HCT116 (cell line): ENCODE measurements at regions not wholly inside any gene's neighbourhood (a gene's known extent, or its start where the extent isn't known, plus 50 kb on each side); places are given as distances from the start of the nearest gene placed in this dataset.

Experiments used
- ATF3 ChIP-seq: IDR thresholded peaks from 2 replicates; pipeline ENCODE4 v1.6.1; 2012
- CBX3 ChIP-seq: IDR thresholded peaks from 2 replicates; pipeline ENCODE4 v1.6.1; 2012; ENCODE audit warnings: low read depth
- ELF1 ChIP-seq: IDR thresholded peaks from 2 replicates; pipeline ENCODE4 v1.6.1; 2012; ENCODE audit warnings: low read depth, borderline replicate concordance
- EZH2 ChIP-seq: fragments of 200-600 bp; sonication (generic); IDR thresholded peaks from 2 replicates; pipeline ENCODE4 v1.6.1; 2017; ENCODE audit warnings: antibody characterized with exemption, mixed run types
- POLR2A ChIP-seq: IDR thresholded peaks from 2 replicates; pipeline ENCODE4 v1.7.0; 2011; ENCODE audit warnings: borderline replicate concordance; ENCODE audit not compliant: insufficient read depth, insufficient read length; ENCODE audit errors: extremely low read depth
- POLR2AphosphoS5 ChIP-seq: IDR thresholded peaks from 2 replicates; pipeline ENCODE4 v1.6.1; 2011; ENCODE audit warnings: mild to moderate bottlenecking, low read depth, low read length, moderate library complexity
- RAD21 ChIP-seq: IDR thresholded peaks from 2 replicates; pipeline ENCODE4 v1.6.1; 2012; ENCODE audit warnings: low read depth, mild to moderate bottlenecking
- SIN3A ChIP-seq: IDR thresholded peaks from 2 replicates; pipeline ENCODE4 v1.6.1; 2012; ENCODE audit warnings: low read depth
- YY1 ChIP-seq: IDR thresholded peaks from 2 replicates; pipeline ENCODE4 v1.6.1; 2011; ENCODE audit warnings: low read length, low read depth, moderate library complexity, mild to moderate bottlenecking; ENCODE audit not compliant: insufficient replicate concordance; ENCODE audit errors: extremely low read depth
- TF ChIP-seq, protein P1 (sequence below), 3 experiments: fragments of 200-600 bp in 1 of 3; sonication (generic) in 1 of 3; IDR thresholded peaks in 2 of 3; conservative IDR thresholded peaks in 1 of 3; 2 replicates each; pipeline ENCODE4 v1.5.1; 2012 to 2017; ENCODE audit warnings: low read depth in 2 of 3, low read length in 2 of 3, antibody characterized with exemption in 1 of 3, borderline replicate concordance in 1 of 3, control low read depth in 1 of 3, mild to moderate bottlenecking in 1 of 3, mixed read lengths in 1 of 3, mixed run types in 1 of 3, moderate library complexity in 1 of 3; ENCODE audit not compliant: insufficient read depth in 1 of 3
- TF ChIP-seq, protein P2 (sequence below): IDR thresholded peaks from 2 replicates; pipeline ENCODE4 v1.6.1; 2012; ENCODE audit warnings: low read depth

- TF ChIP-seq, protein P1, sequence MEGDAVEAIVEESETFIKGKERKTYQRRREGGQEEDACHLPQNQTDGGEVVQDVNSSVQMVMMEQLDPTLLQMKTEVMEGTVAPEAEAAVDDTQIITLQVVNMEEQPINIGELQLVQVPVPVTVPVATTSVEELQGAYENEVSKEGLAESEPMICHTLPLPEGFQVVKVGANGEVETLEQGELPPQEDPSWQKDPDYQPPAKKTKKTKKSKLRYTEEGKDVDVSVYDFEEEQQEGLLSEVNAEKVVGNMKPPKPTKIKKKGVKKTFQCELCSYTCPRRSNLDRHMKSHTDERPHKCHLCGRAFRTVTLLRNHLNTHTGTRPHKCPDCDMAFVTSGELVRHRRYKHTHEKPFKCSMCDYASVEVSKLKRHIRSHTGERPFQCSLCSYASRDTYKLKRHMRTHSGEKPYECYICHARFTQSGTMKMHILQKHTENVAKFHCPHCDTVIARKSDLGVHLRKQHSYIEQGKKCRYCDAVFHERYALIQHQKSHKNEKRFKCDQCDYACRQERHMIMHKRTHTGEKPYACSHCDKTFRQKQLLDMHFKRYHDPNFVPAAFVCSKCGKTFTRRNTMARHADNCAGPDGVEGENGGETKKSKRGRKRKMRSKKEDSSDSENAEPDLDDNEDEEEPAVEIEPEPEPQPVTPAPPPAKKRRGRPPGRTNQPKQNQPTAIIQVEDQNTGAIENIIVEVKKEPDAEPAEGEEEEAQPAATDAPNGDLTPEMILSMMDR (IDR thresholded peaks at IDR 0.05 in 2 of 3, conservative IDR thresholded peaks at IDR 0.05 in 1 of 3; ENCODE audit: borderline replicate concordance in 1 of 3, insufficient read depth in 1 of 3, low read depth in 2 of 3, low read length in 2 of 3) = no peak
- TF ChIP-seq RAD21 = no peak
- TF ChIP-seq POLR2AphosphoS5 = no peak
- no peak for TF ChIP-seq EZH2
- no peak for TF ChIP-seq SIN3A
- no peak for TF ChIP-seq ELF1
- no peak for TF ChIP-seq ATF3
- no peak for TF ChIP-seq POLR2A
- TF ChIP-seq, protein P2, sequence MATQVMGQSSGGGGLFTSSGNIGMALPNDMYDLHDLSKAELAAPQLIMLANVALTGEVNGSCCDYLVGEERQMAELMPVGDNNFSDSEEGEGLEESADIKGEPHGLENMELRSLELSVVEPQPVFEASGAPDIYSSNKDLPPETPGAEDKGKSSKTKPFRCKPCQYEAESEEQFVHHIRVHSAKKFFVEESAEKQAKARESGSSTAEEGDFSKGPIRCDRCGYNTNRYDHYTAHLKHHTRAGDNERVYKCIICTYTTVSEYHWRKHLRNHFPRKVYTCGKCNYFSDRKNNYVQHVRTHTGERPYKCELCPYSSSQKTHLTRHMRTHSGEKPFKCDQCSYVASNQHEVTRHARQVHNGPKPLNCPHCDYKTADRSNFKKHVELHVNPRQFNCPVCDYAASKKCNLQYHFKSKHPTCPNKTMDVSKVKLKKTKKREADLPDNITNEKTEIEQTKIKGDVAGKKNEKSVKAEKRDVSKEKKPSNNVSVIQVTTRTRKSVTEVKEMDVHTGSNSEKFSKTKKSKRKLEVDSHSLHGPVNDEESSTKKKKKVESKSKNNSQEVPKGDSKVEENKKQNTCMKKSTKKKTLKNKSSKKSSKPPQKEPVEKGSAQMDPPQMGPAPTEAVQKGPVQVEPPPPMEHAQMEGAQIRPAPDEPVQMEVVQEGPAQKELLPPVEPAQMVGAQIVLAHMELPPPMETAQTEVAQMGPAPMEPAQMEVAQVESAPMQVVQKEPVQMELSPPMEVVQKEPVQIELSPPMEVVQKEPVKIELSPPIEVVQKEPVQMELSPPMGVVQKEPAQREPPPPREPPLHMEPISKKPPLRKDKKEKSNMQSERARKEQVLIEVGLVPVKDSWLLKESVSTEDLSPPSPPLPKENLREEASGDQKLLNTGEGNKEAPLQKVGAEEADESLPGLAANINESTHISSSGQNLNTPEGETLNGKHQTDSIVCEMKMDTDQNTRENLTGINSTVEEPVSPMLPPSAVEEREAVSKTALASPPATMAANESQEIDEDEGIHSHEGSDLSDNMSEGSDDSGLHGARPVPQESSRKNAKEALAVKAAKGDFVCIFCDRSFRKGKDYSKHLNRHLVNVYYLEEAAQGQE = no peak
- no peak for TF ChIP-seq CBX3
- TF ChIP-seq YY1 = no peak
Measured at GRCh38 chr7:40915071-40915470, 780.3 kb downstream of the SUGCT start.
